ENCODE measurements at regions not wholly inside any gene's neighbourhood (a gene's known extent, or its start where the extent isn't known, plus 50 kb on each side); places are given as distances from the start of the nearest gene placed in this dataset.

DNA sequence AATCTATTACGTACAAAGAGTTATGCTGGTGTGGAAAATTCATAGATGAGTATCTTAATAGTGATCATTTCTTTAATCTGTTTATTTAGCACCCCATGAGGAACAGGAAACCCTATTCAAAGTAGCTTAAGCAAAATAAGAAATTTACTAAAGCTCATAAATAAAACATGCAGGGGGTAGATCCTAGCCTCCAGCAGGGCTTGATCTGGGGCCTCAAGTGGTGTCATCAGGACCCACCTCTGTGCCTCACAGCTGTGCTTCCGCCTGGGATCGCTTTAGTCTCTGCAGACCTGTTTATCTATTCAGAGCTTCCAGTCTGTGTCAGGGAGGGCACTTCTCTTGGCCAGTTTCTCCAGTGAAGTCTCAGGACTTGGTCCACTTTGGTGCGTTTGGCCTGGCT, 171.0 kb upstream of the SLC24A5 start:
- no peak for DNase-seq (ENCODE audit: low read depth)

DNA sequence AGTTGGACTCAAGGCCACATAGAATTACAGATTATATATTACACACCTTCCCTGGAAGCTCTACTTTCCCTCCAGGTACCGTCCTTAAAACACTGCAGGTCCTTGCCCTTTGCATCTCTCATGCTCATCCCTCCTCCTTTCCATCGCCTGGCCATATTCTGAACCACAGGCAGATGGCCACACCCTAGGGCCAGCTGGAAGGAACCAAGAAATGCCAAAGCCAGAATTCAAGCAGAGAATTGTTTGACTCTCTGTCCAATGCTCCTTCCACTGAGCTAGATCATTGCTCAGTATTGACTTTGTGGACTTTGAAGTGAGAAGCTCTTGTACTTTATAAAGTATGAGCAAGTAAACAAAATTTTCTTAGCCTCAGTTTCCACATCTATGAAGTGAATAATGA, 170.3 kb upstream of the SLC24A5 start:
- DNase-seq (ENCODE audit: low read depth) = no peak

DNA sequence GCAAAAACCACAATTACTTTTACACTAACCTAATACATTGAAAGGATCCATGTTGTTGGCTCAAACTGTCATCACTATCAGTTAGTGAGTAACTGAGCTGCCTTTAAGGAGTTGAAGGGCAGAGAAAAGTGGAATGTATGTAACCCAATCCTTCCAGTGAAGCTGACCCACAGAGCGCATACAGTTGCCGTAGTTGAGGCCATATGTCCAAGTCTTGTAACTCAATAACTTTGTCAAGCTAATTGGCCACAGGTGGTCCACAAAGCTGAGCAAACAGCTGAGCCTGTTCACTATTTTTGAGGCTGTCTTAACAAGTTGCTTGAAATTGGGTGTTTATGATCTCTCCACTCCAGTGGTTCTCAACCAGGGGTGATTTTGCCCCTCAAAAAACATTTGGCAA, 169.0 kb upstream of the SLC24A5 start:
- DNase-seq (ENCODE audit: low read depth) = no peak

DNA sequence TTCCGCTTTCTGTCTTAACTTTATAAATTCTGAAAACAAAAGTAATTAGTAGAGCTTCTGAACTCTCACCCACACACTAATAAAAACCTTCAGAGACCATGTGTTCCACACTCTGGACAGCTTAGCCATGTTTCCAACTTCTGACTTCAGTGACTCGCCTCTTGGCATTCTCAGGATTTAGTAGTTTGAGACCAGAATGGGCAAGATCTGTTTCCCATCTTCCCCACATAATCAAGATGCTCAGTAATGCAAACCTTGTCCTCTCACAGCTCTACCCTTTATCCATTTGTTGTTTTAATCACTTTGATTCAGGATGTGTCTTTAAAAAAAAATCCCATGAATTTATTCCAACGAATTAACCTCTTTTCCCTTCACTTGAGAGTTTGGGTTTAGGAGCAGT, 166.6 kb upstream of the SLC24A5 start:
- DNase-seq (ENCODE audit: low read depth) = no peak

DNA sequence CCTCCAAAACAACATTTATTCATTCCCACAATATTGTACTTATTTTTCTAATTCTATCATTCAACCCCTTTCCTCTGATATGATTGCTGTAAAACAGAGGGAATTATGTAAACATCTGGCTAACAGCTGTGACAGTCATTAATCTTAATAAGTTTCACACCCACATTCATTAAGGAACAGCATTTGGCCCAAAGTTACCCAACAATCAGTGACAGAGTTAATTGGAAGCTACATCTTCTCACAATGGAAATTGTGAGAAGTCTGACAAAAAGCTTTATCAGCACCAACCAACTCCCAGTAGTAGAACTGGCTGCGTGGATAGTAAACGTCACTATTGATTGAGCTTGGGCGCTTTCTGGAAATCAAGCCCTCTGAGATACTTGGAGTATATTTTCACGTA, 165.8 kb upstream of the SLC24A5 start:
- no peak for DNase-seq (ENCODE audit: low read depth)

DNA sequence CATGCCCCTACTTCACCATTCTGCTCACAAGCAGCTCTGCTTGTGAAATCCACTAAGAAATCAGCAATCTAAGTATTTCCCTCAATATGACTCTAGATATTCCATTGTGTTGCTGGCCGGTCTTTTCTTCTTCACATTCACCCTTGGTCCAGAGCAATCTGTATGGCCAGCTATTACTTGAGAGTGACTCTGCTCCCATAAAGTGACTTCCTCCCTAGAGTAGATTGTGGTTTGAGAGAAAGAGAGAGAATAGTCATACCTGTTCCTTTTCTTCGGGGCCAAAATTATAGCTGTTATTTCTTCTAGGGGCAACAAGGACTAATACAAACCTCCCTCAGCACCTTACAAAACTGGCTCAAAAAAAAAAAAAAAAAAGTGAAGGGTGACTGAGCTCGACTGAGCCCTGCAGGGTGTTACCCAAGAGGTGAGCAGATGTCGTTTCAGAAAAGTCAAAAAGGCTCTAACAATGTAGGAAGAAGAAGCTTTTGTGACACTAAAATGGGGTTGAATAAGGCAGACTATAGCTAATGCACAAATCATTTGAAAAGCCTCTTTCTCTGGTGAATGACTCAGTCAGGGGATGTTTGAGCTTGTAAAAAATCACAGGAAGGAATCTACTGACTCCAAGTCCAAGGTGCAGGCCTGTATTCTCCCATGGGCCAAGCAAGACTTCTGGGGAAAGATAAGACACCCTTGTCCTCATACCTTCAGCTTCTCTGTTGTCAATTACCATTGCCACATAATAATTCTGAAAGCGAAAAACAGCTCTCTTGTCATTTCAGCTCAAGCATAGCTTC, 161.0 kb upstream of the SLC24A5 start:
- no peak for DNase-seq (ENCODE audit: low read depth)

DNA sequence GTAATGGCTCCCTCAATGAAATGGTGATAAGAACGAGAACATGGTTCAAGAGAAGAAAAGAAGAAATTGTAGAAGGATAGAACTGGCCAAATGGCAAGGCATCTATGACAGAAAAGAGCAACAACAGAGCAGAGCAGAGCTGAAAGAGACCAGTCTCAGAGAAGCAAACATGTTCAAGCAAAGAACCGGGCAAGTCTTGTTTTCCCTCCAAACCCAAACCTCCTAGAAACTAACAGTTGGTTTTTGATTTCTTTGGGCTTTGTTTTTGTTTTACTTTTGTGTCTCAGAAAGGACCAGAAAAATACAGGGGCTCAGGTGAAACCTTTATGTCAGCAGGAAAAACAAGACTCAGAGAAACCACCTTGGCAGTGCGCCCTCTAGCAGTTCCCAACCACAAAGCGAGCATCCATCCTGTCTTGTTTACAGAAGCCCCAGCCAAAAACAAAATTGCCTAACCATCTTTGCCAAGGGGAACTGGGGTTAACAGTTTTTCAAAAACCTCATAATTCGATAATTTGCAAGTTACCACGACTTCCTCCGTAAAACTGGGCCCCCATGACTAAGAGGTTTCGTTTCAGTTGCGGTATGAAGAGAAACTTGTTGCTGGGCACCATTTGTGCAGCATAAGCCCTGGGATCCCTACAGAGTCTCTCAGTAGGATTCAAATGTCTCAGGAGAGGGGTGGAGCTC, 159.2 kb upstream of the SLC24A5 start:
- DNase-seq (ENCODE audit: low read depth) = no peak

DNA sequence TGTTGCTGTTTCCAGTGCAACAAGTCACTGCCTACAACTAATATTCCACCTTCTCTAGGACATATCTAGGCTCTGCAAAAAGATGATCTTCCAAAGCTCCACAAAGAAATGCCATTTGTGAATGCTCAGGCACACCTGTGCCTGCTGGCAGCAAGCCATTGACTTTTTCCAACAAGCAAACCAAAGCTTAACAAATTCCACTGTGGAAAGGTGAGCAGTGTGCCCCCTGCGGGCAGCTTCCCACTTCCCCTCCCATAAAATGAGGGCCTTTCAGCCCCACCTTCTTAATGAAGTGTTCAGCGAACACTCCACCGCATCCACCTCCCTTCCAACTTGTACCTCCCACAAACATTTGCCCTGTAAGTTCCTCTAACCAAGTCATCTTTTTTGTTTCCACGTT, 157.5 kb upstream of the SLC24A5 start:
- DNase-seq (ENCODE audit: low read depth) = no peak

DNA sequence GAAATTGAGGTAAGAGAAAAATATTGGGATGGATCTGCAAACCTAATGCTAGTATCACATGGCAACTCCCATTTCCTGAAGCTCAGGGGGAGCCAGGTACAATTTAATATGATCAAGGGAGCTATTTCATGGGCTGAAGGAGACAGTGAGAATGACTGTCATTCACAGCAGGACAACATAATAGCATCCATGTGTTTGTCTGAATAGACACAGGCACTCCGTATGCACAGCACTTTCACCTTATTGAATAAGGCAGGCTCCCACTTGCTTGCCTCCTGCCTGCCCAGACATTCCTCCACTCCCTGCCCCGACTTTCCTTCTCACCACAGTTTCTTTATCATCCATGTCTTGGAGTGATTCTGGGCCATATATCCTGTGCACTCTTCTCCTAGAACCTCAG, 156.6 kb upstream of the SLC24A5 start:
- DNase-seq (ENCODE audit: low read depth) = no peak

DNA sequence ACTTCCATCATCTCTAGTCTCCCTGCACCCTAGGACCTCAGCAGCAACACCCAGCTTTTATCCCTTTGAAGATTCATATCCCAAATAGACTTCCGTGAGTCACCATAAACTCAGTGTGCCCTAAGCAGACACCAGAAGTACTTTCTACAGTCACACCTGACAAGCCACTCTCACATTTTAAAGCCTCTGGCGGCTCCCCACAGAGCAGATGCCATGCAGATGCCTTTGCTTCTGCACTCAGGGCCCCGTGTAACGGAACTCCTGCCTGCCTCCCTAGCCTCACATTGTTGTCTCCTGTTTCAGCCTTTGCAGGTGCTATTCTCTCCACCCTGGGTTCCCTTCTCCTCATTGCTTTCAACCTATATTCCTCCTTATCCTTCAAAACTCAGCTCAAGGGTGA, 155.5 kb upstream of the SLC24A5 start:
- no peak for DNase-seq (ENCODE audit: low read depth)

DNA sequence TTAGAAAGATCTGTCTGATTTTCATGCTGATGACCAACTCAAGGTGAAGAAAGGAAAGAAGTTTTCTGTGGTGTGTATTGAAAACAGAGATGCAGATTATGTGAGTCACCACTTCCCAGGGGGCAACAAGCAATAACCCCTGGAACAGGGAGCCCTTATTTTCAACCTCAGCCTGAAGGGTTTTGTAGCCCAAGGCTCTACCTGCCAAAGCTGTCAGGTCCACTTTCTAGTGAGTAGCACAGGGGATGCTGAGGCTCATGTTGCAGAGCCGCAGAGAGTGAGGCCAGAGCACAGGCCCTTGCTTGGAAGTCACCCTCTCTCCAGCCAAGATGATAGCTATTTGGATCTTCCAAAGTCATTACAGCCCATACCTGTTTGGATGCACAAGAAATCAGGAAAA, 152.2 kb upstream of the SLC24A5 start:
- DNase-seq (ENCODE audit: low read depth) = no peak

DNA sequence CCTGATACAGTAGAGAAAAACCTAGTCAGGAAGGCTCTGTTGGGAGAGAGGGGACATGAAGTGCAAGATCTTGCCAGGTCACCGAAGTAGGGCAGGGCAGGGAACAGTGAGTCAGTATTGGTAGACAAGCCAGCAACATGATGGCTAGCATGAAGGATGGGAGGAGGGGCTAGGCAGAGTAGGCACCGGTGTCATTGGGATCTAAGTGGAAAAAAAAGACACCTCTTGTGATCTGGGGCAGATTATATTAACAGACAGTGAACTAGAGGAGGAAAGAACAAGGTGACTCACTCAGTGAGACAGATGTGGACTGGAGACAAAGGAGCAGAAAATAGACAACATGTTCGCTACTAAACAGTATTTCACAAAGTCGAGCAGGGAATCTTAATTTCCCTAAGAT, 149.2 kb upstream of the SLC24A5 start:
- no peak for DNase-seq (ENCODE audit: low read depth)

DNA sequence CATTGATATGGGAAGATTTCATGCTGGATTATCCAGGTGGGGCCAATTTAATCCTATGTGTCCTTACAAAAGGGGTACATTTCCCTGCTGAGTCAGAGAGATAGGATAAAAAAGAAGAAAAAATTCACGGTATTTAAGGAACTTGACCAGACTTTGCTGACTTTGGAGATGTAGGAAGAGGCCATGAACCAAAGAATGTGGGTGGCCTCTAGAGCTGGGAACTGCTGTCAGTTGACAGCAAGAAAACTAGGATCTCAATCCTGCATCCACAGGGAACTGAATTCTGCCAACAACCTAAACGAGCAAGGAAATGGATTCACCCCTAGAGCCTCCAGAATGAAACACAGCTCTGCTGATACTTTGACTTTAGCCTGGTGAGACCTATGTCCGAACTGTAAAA, 148.1 kb upstream of the SLC24A5 start:
- no peak for DNase-seq (ENCODE audit: low read depth)

DNA sequence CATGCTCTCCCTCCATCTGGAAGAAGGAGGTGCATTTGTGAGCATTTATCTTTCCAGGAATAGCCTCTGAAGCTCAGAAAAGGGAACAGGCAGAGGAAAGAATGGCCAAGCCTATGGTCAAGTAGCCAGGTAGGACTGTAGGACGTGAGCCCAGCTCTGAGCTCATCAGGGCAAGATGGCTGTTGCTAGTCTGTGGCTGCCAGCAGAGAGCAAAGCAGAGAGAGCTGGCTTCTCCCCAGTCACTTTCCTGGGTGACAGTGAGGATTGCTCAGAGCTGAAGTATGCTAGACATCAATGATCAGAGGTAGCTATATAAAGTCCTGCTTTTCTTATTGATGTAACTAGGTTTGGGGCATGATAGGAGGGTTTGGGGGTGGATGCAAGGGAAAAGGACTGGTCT, 146.1 kb upstream of the SLC24A5 start:
- DNase-seq (ENCODE audit: low read depth) = no peak

DNA sequence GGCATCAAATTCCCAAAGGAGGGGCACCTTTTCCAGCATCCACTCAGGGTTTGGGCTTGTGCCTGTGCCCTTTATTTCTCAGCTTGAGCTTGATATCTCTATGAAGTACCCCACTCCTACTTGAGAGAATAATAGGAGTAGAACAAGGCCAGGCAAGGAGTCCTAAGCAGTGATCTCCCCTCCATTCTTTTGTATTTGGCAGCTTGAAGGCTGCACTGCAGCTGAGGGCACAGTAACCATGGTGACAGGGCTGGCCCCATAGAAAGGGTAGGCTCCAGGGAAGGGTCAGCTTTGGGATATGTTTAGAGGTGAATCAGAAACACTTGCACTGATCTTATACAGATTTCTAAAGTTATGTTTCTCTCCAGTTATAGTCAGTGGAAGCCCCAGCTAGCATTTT, 145.4 kb upstream of the SLC24A5 start:
- DNase-seq (ENCODE audit: low read depth) = no peak

DNA sequence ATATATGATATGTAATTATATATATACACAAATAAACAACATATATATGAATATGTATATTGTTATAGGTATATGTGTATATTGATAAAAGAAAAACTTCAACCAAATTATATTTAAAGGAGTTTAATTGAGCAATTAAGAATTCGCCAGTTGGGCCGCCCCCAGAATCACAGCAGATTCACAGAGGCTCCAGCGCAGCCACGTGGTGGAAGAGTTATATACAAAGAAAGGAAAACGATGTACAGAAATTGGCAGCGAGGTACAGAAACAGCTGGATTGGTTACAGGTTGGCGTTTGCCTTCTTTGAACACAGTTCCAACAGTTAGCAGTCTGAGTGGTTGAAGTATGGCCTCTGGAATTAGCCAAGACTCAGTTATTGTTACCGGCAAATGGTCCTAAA, 137.3 kb upstream of the SLC24A5 start:
- no peak for DNase-seq (ENCODE audit: low read depth)

DNA sequence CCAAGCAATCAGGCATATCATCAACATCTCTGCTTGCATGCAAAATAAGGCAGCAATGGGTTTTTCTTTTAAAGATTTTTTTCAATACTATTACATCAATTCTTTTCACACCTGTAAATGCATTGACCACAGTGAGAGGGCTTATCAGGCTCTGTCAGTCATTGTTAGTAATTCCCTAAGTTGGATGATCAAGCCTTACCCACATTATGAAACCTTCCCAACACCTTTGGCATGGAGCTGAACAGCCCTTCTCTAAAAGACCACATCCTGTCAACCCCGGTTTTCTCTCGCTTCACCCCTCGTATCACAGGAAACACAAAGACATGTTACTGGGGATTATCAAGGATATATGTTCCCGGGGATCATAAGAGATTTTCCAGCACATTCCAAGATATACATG, 135.2 kb upstream of the SLC24A5 start:
- DNase-seq (ENCODE audit: low read depth) = no peak

DNA sequence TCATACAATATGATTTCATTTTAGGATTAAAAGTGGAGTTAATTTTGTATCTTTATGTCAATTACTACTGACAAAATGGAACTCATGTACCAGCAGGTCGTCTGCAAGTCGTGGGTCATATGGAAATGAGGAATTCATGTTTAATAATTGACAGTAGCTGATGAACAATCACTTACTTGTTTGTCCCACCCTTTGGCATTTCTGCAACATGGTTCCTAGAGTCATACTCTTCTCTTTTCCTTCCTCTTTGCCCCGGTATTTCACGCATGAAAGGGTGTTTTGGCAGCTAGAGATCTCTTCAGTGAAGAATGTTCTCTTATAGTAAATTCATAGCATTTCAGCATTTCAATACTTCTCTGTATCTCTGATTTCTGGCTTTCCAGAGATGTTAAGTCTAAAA, 133.3 kb upstream of the SLC24A5 start:
- no peak for DNase-seq (ENCODE audit: low read depth)

DNA sequence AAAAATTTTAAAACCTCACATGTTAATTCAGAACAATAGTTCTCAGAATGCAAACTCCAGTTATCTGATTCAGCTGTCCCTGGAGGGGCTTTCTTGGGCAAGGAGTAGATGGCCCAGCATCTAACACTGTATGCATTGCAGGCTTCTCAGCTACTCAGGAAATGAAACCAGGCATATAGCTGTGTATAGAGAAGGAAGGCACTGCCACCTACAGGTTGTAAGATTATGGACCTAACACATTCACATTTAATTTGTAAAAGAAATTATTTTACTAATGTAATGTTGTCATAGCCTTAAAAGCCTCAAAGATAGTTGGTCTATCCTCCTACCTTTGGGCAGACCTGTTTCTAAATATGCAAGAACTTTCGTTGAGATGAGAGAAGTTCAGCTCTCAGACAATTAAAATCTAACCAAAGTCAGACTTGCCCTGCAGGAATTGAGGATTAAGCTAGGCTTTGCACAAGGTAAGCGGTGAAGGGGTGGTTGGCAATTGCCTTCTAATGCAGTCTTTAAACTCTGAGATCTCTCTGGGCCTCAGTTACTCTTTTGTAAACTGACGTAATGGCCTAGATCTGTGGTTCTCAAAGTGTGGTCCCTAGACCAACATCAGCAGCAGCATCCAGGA, 132.8 kb upstream of the SLC24A5 start:
- DNase-seq (ENCODE audit: low read depth) = peak; percentile 64

DNA sequence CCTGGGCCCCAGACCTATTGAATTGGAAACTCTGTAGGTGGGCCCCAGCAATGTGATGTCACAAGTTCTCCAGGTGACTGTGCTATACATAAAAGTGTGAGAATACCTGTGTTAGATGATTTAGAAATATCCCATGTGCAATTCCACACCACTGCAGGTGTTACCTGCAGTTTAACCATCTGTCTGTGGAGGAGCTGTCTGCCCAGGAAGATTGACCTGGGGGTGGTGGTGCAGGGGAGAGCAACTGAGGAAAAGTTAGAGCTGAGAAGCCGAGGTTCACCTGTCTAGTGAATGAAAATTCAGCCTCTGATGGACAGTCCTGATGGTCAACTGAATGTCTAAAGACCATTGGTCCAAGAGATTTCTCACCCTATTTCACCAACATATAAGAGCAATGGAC, 132.2 kb upstream of the SLC24A5 start:
- DNase-seq (ENCODE audit: low read depth) = no peak

DNA sequence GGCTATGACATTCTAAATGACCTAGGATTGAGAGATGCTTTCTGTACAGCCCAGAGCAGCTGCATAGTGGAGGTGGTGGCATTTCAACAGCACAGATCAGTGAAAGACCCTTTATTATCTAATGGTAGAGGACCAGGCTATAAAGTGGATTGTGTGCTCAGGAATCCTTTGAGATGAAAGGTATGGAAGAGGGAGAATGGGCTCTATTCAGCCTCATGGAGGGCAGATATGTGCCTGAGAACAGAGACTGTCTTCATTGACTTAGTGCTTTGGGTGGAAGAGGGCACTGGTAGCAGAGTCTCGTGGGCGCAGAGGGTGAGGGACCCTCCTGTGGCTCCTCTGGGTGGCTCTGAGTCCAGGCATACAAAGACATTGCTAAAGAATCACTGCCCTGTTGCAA, 130.0 kb upstream of the SLC24A5 start:
- no peak for DNase-seq (ENCODE audit: low read depth)

DNA sequence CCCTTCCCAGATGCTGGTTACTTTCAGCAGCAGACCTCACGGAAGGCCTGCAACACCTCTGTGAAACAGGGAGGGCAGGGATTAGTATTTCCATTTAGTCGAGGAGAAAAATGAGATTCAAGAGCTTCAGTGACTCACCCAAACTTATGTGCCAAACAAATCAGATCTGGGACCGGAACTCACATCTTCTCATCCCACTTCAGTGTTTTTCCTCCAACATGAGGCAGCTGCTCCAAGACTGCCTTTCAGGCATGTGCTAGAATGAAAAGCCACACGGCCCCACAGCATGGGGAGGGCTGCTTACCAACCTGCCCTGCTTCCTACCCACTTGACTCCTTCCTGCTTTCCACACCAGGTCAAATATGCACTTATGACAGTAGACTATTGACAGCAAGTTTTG, 129.4 kb upstream of the SLC24A5 start:
- DNase-seq (ENCODE audit: low read depth) = peak; percentile 1

DNA sequence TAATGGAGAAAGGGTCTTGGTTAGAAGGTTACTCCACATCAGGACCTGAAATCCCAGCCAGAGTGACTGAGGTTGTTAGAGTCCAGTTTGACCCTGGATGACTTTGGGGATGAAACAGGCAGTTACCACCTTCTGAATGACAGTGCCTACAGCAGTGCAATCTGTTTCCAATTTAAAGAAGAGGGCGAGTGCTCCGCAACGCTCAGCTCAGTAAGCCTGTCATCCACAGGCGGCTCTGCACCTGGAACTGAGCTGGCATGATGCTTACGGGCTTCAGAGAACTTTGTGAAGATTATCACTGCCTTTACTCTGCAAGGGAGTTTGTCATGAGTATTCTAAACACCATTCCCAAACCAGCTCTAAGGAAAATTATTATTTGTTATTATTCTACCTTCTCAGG, 127.7 kb upstream of the SLC24A5 start:
- DNase-seq (ENCODE audit: low read depth) = no peak
